ENCODE measurements at regions not wholly inside any gene's neighbourhood (a gene's known extent, or its start where the extent isn't known, plus 50 kb on each side); places are given as distances from the start of the nearest gene placed in this dataset.

- Mint-ChIP-seq H3K36me3 (ENCODE audit: unreplicated experiment) (no peaks in the 10 kb centered on the region), H3K27me3 (ENCODE audit: unreplicated experiment) (no peaks in the 10 kb centered on the region), H3K4me3 (ENCODE audit: unreplicated experiment) (no peak overlapping the region), H3K27ac (ENCODE audit: unreplicated experiment) (no peak overlapping the region), H3K4me1 (ENCODE audit: low read depth, unreplicated experiment) (no peaks in the 10 kb centered on the region), H3K9me3 (ENCODE audit: unreplicated experiment) (no peaks in the 10 kb centered on the region)
- TF ChIP-seq, protein P1, sequence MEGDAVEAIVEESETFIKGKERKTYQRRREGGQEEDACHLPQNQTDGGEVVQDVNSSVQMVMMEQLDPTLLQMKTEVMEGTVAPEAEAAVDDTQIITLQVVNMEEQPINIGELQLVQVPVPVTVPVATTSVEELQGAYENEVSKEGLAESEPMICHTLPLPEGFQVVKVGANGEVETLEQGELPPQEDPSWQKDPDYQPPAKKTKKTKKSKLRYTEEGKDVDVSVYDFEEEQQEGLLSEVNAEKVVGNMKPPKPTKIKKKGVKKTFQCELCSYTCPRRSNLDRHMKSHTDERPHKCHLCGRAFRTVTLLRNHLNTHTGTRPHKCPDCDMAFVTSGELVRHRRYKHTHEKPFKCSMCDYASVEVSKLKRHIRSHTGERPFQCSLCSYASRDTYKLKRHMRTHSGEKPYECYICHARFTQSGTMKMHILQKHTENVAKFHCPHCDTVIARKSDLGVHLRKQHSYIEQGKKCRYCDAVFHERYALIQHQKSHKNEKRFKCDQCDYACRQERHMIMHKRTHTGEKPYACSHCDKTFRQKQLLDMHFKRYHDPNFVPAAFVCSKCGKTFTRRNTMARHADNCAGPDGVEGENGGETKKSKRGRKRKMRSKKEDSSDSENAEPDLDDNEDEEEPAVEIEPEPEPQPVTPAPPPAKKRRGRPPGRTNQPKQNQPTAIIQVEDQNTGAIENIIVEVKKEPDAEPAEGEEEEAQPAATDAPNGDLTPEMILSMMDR (IDR thresholded peaks at IDR 0.05; ENCODE audit: partially characterized antibody, unreplicated experiment): no peak
- DNase-seq: no peak
Measured at GRCh38 chr2:30349691-30350090, 97.4 kb upstream of the LCLAT1 start.

DNA sequence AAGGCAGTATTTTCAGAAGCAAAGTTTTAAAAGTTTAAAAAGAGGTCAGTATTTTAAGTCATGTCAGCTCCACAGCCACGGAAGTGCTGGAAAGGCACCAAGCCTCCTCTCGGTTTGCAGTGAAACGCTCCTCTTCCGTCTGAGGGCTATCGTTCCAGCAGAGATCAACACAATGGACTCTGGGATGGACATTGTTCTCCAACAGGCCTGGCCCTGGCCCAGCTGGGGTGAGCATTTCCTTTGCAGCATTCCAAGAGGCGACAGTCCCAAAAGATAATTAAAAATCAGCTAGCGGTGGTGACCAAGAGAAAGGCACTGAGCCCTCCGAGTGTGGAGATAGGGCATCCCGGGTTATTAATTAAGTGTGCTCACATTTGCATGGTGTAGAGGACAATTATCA is 95.9 kb upstream of the LCLAT1 start:
- Mint-ChIP-seq H3K4me3 (ENCODE audit: unreplicated experiment) (no peak overlapping the region), H3K27me3 (ENCODE audit: unreplicated experiment) (no peaks in the 10 kb centered on the region), H3K36me3 (ENCODE audit: unreplicated experiment) (no peaks in the 10 kb centered on the region), H3K9me3 (ENCODE audit: unreplicated experiment) (no peaks in the 10 kb centered on the region), H3K4me1 (ENCODE audit: low read depth, unreplicated experiment) (no peaks in the 10 kb centered on the region), H3K27ac (ENCODE audit: unreplicated experiment) (no peak overlapping the region)
- TF ChIP-seq, protein P1 (IDR thresholded peaks at IDR 0.05; ENCODE audit: partially characterized antibody, unreplicated experiment): no peak
- DNase-seq: no peak

DNA sequence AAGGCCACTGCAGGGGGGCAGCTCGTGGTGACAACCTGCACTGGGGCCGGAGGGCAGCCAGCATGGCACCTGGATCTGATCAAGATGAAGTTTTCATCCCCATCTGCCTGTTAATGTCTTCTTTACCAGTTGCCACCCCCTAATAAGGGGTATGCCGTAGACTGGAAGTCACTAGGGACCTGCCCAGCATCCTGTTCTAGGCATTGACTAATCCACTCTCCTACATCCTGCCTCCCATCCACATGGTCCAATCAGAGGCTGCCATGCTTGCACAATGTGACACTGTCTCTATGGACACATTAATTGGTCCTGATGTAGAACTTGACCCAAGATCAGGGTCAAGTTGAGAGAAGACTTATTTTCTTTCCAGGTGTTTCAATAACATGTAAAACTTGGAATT is 95.1 kb upstream of the LCLAT1 start:
- H3K4me3 Mint-ChIP-seq (ENCODE audit: unreplicated experiment): no peak overlapping the region
- no peaks in the 10 kb centered on the region for H3K9me3 Mint-ChIP-seq (ENCODE audit: unreplicated experiment)
- no peak for DNase-seq
- H3K27me3 Mint-ChIP-seq (ENCODE audit: unreplicated experiment): no peaks in the 10 kb centered on the region
- H3K4me1 Mint-ChIP-seq (ENCODE audit: low read depth, unreplicated experiment): peaks cover 2% of the 10 kb centered on the region
- TF ChIP-seq, protein P1 (IDR thresholded peaks at IDR 0.05; ENCODE audit: partially characterized antibody, unreplicated experiment): no peak
- no peaks in the 10 kb centered on the region for H3K36me3 Mint-ChIP-seq (ENCODE audit: unreplicated experiment)
- no peak overlapping the region for H3K27ac Mint-ChIP-seq (ENCODE audit: unreplicated experiment)

GRCh38 chr2:30354150-30354549 is 92.9 kb upstream of the LCLAT1 start:
- Mint-ChIP-seq H3K36me3 (ENCODE audit: unreplicated experiment) (no peaks in the 10 kb centered on the region), H3K27me3 (ENCODE audit: unreplicated experiment) (peaks cover 7% of the 10 kb centered on the region), H3K4me3 (ENCODE audit: unreplicated experiment) (no peak overlapping the region), H3K4me1 (ENCODE audit: low read depth, unreplicated experiment) (peaks cover 11% of the 10 kb centered on the region), H3K9me3 (ENCODE audit: unreplicated experiment) (peaks cover 10% of the 10 kb centered on the region), H3K27ac (ENCODE audit: unreplicated experiment) (no peak overlapping the region)
- TF ChIP-seq, protein P1 (IDR thresholded peaks at IDR 0.05; ENCODE audit: partially characterized antibody, unreplicated experiment): no peak
- DNase-seq: no peak

GRCh38 chr2:30354621-30355020 is 92.4 kb upstream of the LCLAT1 start:
- Mint-ChIP-seq H3K27me3 (ENCODE audit: unreplicated experiment) (peaks cover 7% of the 10 kb centered on the region), H3K4me1 (ENCODE audit: low read depth, unreplicated experiment) (peaks cover 16% of the 10 kb centered on the region), H3K4me3 (ENCODE audit: unreplicated experiment) (no peak overlapping the region), H3K9me3 (ENCODE audit: unreplicated experiment) (peaks cover 13% of the 10 kb centered on the region), H3K27ac (ENCODE audit: unreplicated experiment) (no peak overlapping the region), H3K36me3 (ENCODE audit: unreplicated experiment) (no peaks in the 10 kb centered on the region)
- TF ChIP-seq, protein P1 (IDR thresholded peaks at IDR 0.05; ENCODE audit: partially characterized antibody, unreplicated experiment): no peak
- no peak for DNase-seq
